K562 (cell line): ENCODE measurements at regions not wholly inside any gene's neighbourhood (a gene's known extent, or its start where the extent isn't known, plus 50 kb on each side); places are given as distances from the start of the nearest gene placed in this dataset.

ENCODE experiments used
- BHLHE40 ChIP-seq: IDR thresholded peaks from 2 replicates; pipeline ENCODE4 v1.6.1; 2011; ENCODE audit warnings: low read length, improper control_type of control experiment
- CTCFL ChIP-seq: IDR thresholded peaks from 2 replicates; pipeline ENCODE4 v1.6.1; 2011; ENCODE audit warnings: borderline replicate concordance, low read depth, mild to moderate bottlenecking, moderate library complexity, low read length; ENCODE audit not compliant: insufficient read depth, poor library complexity, severe bottlenecking
- RBM14 ChIP-seq: fragments of 200-400 bp; formaldehyde crosslinking; IDR thresholded peaks from 2 replicates; pipeline ENCODE4 v1.6.1; 2018; ENCODE audit warnings: low read depth, mild to moderate bottlenecking, low read length, moderate library complexity, borderline replicate concordance; ENCODE audit not compliant: insufficient read depth
- REST ChIP-seq, 2 experiments: fragments of 450-650 bp; formaldehyde crosslinking in 1 of 2; IDR thresholded peaks; 2 replicates each; pipeline versions ENCODE4 v1.4.0 to v1.6.1; 2014 to 2020; ENCODE audit warnings: mild to moderate bottlenecking in 2 of 2, borderline replicate concordance in 1 of 2, low read depth in 1 of 2
- ZNF133 ChIP-seq: fragments of 250-450 bp; sonication (Bioruptor Pico); IDR thresholded peaks from 2 replicates; pipeline ENCODE4 v1.4.0; 2020; ENCODE audit warnings: mild to moderate bottlenecking

GRCh38 chr13:30818323-30818960, 83.1 kb downstream of the ALOX5AP start (continued):
- TF ChIP-seq REST (IDR thresholded peaks at IDR 0.05; ENCODE audit: borderline replicate concordance) (no peak), REST (CRISPR knock-in tag; IDR thresholded peaks at IDR 0.05; ENCODE audit: low read depth) (no peak), CTCFL (no peak), BHLHE40 (no peak), RBM14 (no peak), ZNF133 (CRISPR knock-in tag) (no peak)
